Lower leg skin (tissue), 4 donors: ENCODE measurements at regions not wholly inside any gene's neighbourhood (a gene's known extent, or its start where the extent isn't known, plus 50 kb on each side); places are given as distances from the start of the nearest gene placed in this dataset.

ENCODE experiments used
- DNase-seq, 2 donors: peaks; one replicate each; pipeline ENCODE4 v3.0.0-alpha.2; 2019; ENCODE audit warnings: low spot score in 2 of 2
- H3K4me3 ChIP-seq: fragments of 200-600 bp; sonication (generic); 2 replicates; pipeline ENCODE4 v1.5.1; 2017; ENCODE audit warnings: mild to moderate bottlenecking, low read depth; ENCODE audit not compliant: poor library complexity, severe bottlenecking
- POLR2A ChIP-seq, 2 donors: fragments of 450-650 bp; IDR thresholded peaks; one replicate each; pipeline ENCODE4 v1.6.1; 2016 to 2017; ENCODE audit warnings: antibody characterized with exemption in 2 of 2, mild to moderate bottlenecking in 1 of 2, moderate library complexity in 1 of 2
- WGBS, 2 donors: methylation state at CpG; one replicate each; pipeline ENCODE4 v1.1.5; 2018; 5-methylcytosine and 5-hydroxymethylcytosine counted together
- intact Hi-C: fragments of 100-400 bp; cut with DNase I; formaldehyde crosslinking; loops from one replicate; pipeline ENCODE4 v1.15.0; 2023; ENCODE audit warnings: low total_unique reads
- TF ChIP-seq, protein P1 (sequence below), 3 donors: fragments of 450-650 bp; IDR thresholded peaks; one replicate each; pipeline ENCODE4 v1.5.1; 2016; ENCODE audit warnings: antibody characterized with exemption in 3 of 3, mild to moderate bottlenecking in 3 of 3, moderate library complexity in 2 of 3

DNA sequence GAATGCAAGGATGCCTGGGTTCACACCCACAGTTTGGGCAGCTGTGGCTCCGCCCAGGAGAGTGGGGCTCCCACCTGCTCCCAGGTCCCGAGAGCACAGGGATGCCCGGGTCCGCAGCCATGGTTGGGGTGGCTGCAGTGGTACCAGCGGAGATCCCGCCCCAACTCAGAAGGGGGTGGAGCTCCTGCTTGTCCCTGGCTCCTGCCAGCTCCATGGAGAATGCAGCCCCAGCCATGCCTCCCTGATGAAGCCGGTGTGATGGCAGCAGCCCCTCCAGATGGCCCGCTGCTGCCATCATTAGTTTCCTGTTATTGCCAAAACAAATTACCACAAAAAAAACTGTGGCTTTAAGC lies 113.1 kb upstream of the RUNX3 start:
- no peak overlapping the region for H3K4me3 ChIP-seq
- 84 to 85% methylated on average over 3 to 7 of the region's 8 CpGs for WGBS, 2 donors
- TF ChIP-seq POLR2A (IDR thresholded peaks at IDR 0.05) = no peak
- TF ChIP-seq, protein P1, sequence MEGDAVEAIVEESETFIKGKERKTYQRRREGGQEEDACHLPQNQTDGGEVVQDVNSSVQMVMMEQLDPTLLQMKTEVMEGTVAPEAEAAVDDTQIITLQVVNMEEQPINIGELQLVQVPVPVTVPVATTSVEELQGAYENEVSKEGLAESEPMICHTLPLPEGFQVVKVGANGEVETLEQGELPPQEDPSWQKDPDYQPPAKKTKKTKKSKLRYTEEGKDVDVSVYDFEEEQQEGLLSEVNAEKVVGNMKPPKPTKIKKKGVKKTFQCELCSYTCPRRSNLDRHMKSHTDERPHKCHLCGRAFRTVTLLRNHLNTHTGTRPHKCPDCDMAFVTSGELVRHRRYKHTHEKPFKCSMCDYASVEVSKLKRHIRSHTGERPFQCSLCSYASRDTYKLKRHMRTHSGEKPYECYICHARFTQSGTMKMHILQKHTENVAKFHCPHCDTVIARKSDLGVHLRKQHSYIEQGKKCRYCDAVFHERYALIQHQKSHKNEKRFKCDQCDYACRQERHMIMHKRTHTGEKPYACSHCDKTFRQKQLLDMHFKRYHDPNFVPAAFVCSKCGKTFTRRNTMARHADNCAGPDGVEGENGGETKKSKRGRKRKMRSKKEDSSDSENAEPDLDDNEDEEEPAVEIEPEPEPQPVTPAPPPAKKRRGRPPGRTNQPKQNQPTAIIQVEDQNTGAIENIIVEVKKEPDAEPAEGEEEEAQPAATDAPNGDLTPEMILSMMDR (IDR thresholded peaks at IDR 0.05) = no peak
- intact Hi-C loops = no loop called here
- DNase-seq = no peak

DNA sequence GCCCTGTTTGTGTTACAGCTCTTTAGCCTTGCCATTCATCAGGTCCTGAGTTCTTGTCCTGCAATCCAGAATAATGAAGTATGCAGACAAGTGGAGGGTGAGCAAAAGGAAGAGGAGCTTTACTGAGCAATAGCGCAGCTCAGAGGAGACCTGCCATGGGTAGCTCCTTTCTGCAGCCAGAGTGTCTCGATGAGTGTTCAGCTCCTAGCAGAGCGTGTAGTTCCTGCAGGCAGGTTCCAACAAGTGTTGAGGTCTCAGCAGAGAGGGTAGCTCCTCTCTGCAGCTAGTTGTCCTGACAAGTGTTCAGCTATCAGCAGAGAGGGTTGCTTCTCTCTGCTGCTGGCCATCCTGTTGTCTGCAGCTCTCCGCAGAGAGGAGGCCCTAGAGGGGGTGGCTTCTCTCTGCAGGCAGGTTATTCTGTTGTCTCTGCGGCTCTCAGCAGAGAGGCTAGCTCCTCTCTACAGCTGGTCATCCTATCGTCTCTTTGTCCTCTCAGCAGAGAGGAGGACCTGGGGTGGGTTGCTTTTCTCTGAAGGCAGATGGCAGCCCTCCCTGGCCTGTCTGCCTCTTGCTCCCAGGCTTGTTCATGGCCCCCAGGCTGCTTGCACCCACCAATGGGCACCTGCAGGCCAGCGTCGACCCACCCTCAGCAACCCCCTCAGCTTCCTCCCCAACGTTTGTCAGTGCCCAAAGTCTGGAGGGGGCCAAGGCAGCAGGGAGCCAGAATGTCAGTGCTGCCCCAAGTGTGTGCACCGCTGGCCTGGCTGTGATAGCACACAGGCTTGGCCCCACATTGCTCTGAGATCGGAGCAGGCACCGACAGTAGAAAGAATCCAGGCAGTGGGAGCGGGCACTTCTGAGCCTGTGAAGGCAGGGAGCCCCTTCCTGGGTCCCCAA lies 112.5 kb upstream of the RUNX3 start:
- H3K4me3 ChIP-seq = no peak overlapping the region
- TF ChIP-seq POLR2A (IDR thresholded peaks at IDR 0.05) = no peak
- TF ChIP-seq, protein P1 (IDR thresholded peaks at IDR 0.05) = no peak
- DNase-seq = no peak
- intact Hi-C loops = no loop called here
- 51 to 52% methylated on average over 12 to 13 of the region's 13 CpGs for WGBS, 2 donors

DNA sequence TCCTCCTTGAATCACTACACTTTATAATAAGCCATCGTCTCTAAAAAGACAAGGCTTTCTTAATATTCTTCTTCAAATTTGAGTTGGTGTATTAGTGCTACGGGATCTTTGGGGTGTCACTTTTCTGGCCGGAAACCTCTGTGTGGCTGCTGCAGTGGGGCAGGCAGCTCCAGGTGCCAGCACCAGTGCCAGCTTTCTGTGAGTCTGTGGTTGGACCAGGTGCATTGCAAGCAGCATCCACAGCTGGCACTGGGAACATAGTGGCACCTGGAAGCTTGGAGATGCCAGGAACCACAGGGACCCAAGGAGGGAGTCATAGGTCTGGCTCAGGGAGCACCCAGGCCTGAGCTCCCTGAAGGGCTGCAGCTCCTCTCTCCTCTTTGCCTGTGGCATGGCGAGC lies 111.8 kb upstream of the RUNX3 start:
- DNase-seq = no peak
- 44 to 72% methylated on average over 4 of the region's 4 CpGs for WGBS, 2 donors

DNA sequence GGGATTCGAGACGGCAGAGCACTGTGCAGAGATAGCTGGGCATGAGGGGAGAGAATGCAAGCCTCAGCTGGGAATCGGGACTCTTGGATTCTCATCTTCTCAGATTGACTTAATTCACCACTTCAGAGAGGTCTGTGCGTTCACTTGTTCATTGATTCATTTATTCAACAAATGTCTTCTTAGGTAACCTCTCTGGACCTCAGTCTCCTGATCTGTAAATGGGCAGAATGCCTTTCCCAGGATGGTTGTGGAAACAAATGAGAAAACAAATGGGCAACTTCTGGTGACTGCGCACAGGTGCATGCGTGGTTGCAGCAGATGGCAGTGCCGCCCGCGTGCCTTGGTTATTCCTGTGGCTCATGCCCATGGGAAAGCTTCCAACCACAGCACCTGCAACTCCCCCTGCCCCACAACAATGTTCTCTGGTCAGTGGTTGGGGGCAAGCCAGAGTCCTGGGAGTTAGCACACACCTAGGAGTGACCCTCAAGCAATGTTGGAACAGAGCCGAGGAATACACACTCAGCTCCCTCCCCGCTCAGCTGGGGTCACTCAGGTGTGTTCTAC lies 110.1 kb upstream of the RUNX3 start:
- H3K4me3 ChIP-seq = no peak overlapping the region
- intact Hi-C loops = no loop called here
- DNase-seq = no peak
- TF ChIP-seq POLR2A (IDR thresholded peaks at IDR 0.05) = no peak
- TF ChIP-seq, protein P1 (IDR thresholded peaks at IDR 0.05) = no peak
- WGBS, 2 donors = 77 to 79% methylated on average over 11 of the region's 11 CpGs

More for the DNA sequence above, 111.8 kb upstream of the RUNX3 start:
- H3K4me3 ChIP-seq = no peak overlapping the region
- intact Hi-C loops = no loop called here
- TF ChIP-seq, protein P1 (IDR thresholded peaks at IDR 0.05) = no peak
- no peak for TF ChIP-seq POLR2A (IDR thresholded peaks at IDR 0.05)

DNA sequence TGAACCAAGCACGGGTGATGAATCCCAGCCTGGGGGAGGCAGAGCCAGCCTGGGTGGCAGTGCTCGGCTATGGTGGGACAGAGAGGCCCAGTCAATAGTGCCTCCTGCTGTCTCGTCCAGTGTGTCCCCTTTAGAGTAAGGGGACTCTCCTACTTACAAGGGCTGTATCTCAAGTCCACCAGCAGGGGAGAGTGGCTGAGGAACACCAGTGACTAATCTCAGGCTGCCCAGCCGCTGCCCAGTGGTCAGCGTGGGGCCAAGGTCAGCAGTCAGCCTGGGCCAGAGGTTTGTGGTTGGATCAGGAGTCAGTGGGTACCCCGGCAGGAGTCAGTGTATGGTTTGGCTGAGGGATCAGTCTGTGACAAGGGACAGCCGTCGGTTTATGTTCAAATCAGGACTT lies 109.2 kb upstream of the RUNX3 start:
- no peak for DNase-seq
- WGBS, 2 donors = 81 to 86% methylated on average over 7 to 8 of the region's 8 CpGs
- TF ChIP-seq, protein P1 (IDR thresholded peaks at IDR 0.05) = no peak
- no peak for TF ChIP-seq POLR2A (IDR thresholded peaks at IDR 0.05)
- intact Hi-C loops = no loop called here
- no peak overlapping the region for H3K4me3 ChIP-seq
